GM12878 (cell line): ENCODE measurements at regions not wholly inside any gene's neighbourhood (a gene's known extent, or its start where the extent isn't known, plus 50 kb on each side); places are given as distances from the start of the nearest gene placed in this dataset.

Experiments used
- CTCF ChIP-seq, 3 experiments: IDR thresholded peaks in 2 of 3; conservative IDR thresholded peaks in 1 of 3; 2 replicates each; pipeline ENCODE4 v1.5.1; 2011; ENCODE audit warnings: low read depth in 3 of 3, low read length in 3 of 3, mild to moderate bottlenecking in 3 of 3, control low read depth in 2 of 3, moderate library complexity in 2 of 3, inconsistent platforms in 1 of 3, mixed read lengths in 1 of 3; ENCODE audit not compliant: control insufficient read depth in 2 of 3, insufficient read depth in 1 of 3; ENCODE audit errors: extremely low read depth in 1 of 3
- EGR1 ChIP-seq, 2 experiments: IDR thresholded peaks; 1 replicate in 1 of 2; 2 replicates in 1 of 2; pipeline ENCODE4 v1.6.1; 2011 to 2012; ENCODE audit warnings: low read depth in 2 of 2, low read length in 2 of 2, borderline replicate concordance in 1 of 2, mild to moderate bottlenecking in 1 of 2, moderate library complexity in 1 of 2
- EZH2 ChIP-seq: IDR thresholded peaks from 2 replicates; pipeline ENCODE4 v1.6.1; 2012; ENCODE audit warnings: low read depth, mild to moderate bottlenecking, control low read depth, inconsistent platforms, low read length, borderline replicate concordance; ENCODE audit not compliant: control insufficient read depth
- FOS ChIP-seq: IDR thresholded peaks from 3 replicates; pipeline ENCODE4 v1.6.1; 2011; ENCODE audit warnings: borderline replicate concordance; ENCODE audit not compliant: insufficient read length; ENCODE audit errors: extremely low read depth
- NR2C2 ChIP-seq: IDR thresholded peaks from 2 replicates; pipeline ENCODE4 v1.6.1; 2011; ENCODE audit warnings: borderline replicate concordance, low read depth; ENCODE audit not compliant: control insufficient read depth, insufficient read length
- SIN3A ChIP-seq: IDR thresholded peaks from 2 replicates; pipeline ENCODE4 v1.6.1; 2012; ENCODE audit warnings: low read depth, low read length, improper control_type of control experiment
- ZNF274 ChIP-seq: IDR thresholded peaks from one replicate; pipeline ENCODE4 v1.8.0; 2011; ENCODE audit not compliant: insufficient read length, insufficient read depth
- TF ChIP-seq, protein P1 (sequence below): IDR thresholded peaks from 2 replicates; pipeline ENCODE4 v1.6.1; 2012; ENCODE audit warnings: low read depth, low read length, improper control_type of control experiment

DNA sequence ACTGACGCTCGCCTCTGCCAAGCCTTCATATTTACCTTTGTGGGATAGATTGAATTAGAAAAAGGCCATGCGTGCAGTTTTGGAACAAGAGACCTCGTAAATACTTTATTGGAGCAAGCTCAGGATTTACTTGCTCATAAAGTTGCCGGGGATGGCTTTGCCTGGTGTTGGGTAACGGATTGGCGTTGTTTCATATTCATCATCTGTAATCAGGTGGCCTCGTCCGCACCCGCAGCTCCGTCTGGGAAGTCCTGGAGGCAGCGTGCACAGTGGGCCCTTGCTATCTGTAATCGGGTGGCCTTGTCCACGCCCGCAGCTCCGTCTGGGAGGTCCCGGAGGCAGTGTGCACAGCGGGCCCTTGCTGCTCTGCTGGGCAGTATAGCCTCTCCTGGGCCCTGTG lies 1209.3 kb downstream of the BRD1 start:
- TF ChIP-seq, protein P1, sequence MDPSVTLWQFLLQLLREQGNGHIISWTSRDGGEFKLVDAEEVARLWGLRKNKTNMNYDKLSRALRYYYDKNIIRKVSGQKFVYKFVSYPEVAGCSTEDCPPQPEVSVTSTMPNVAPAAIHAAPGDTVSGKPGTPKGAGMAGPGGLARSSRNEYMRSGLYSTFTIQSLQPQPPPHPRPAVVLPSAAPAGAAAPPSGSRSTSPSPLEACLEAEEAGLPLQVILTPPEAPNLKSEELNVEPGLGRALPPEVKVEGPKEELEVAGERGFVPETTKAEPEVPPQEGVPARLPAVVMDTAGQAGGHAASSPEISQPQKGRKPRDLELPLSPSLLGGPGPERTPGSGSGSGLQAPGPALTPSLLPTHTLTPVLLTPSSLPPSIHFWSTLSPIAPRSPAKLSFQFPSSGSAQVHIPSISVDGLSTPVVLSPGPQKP, result no peak
- no peak for TF ChIP-seq NR2C2
- TF ChIP-seq CTCF (IDR thresholded peaks at IDR 0.05 in 2 of 3, conservative IDR thresholded peaks at IDR 0.05 in 1 of 3; ENCODE audit: control insufficient read depth in 2 of 3, extremely low read depth in 1 of 3, insufficient read depth in 1 of 3, low read depth in 3 of 3, low read length in 3 of 3), result no peak
- no peak for TF ChIP-seq SIN3A
- no peak for TF ChIP-seq ZNF274
- no peak for TF ChIP-seq FOS
- TF ChIP-seq EZH2, result no peak
- TF ChIP-seq EGR1 (IDR thresholded peaks at IDR 0.05; ENCODE audit: borderline replicate concordance in 1 of 2, low read depth in 2 of 2, low read length in 2 of 2), result no peak
